Prostate gland (tissue), 2 donors: ENCODE measurements at regions not wholly inside any gene's neighbourhood (a gene's known extent, or its start where the extent isn't known, plus 50 kb on each side); places are given as distances from the start of the nearest gene placed in this dataset.

Source experiments
- CTCF ChIP-seq, 4 experiments: fragments of 200-600 bp in 2 of 4; fragments of 450-650 bp in 2 of 4; sonication (generic) in 2 of 4; IDR thresholded peaks; 1 replicate in 3 of 4; 2 replicates in 1 of 4; pipeline ENCODE4 v1.5.1; 2016 to 2019; ENCODE audit warnings: antibody characterized with exemption in 4 of 4, mild to moderate bottlenecking in 2 of 4, moderate library complexity in 2 of 4
- POLR2A ChIP-seq: fragments of 450-650 bp; IDR thresholded peaks from one replicate; pipeline ENCODE4 v1.6.1; 2016; ENCODE audit warnings: antibody characterized with exemption, mild to moderate bottlenecking
- POLR2AphosphoS5 ChIP-seq: sonication (generic); formaldehyde crosslinking; IDR thresholded peaks from one replicate; pipeline ENCODE4 v1.6.1; 2017; ENCODE audit warnings: antibody characterized with exemption

GRCh38 chr3:95971573-95971972 is 842.8 kb upstream of the EPHA6 start:
- TF ChIP-seq CTCF (IDR thresholded peaks at IDR 0.05) = no peak
- TF ChIP-seq POLR2AphosphoS5 = no peak
- TF ChIP-seq POLR2A = no peak
